ENCODE measurements at regions not wholly inside any gene's neighbourhood (a gene's known extent, or its start where the extent isn't known, plus 50 kb on each side); places are given as distances from the start of the nearest gene placed in this dataset.

- H2BK12ac ChIP-seq (ENCODE audit: low read depth, low read length): no peak overlapping the region; the same call in 1 of the 2 replicates
- H2AK5ac ChIP-seq (ENCODE audit: low read depth, low read length): no peak overlapping the region
- peak overlapping the region; percentile 53 for H3K18ac ChIP-seq (ENCODE audit: extremely low read depth, low read length)
- 82% methylated on average over 3 of the region's 3 CpGs; no CpG with 5 or more reads in 1 of the 2 experiments for WGBS, 2 experiments (ENCODE audit: extremely low coverage in 1 of 2, insufficient coverage in 1 of 2, insufficient read length in 1 of 2, insufficient replicate concordance in 2 of 2, low coverage in 1 of 2, low lambda C conversion rate in 2 of 2, missing lambda C conversion rate in 1 of 2)
- H4K5ac ChIP-seq (ENCODE audit: insufficient read length, low read depth, low read length): no peak overlapping the region
- no peak for TF ChIP-seq RAD21 (IDR thresholded peaks at IDR 0.05 in 1 of 2, conservative IDR thresholded peaks at IDR 0.05 in 1 of 2; ENCODE audit: low read depth in 2 of 2, low read length in 2 of 2)
- no peak for TF ChIP-seq RFX5 (IDR thresholded peaks at IDR 0.05; ENCODE audit: borderline replicate concordance, low read depth, low read length)
- TF ChIP-seq PHF8 (conservative IDR thresholded peaks at IDR 0.05; ENCODE audit: low read depth, low read length): no peak
- no peak for TF ChIP-seq POLR2A (IDR thresholded peaks at IDR 0.05; ENCODE audit: control extremely low read depth in 1 of 2, low read depth in 2 of 2, low read length in 2 of 2)
- no peak for TF ChIP-seq ZNF274 (IDR thresholded peaks at IDR 0.05; ENCODE audit: borderline replicate concordance, extremely low read depth, low read length)
- TF ChIP-seq MAFK (IDR thresholded peaks at IDR 0.05; ENCODE audit: low read depth, low read length): 0 out of 2 replicates have a peak, but pooled peaks have one; percentile 16
- TF ChIP-seq ASH2L (IDR thresholded peaks at IDR 0.05; ENCODE audit: low read length): no peak
- no peak overlapping the region for H3K4me2 ChIP-seq (ENCODE audit: insufficient read depth in 1 of 2, low read depth in 2 of 2, low read length in 2 of 2)
- H2AFZ ChIP-seq (ENCODE audit: low read length): no peak overlapping the region
- H2BK120ac ChIP-seq (replicated peaks; ENCODE audit: low read depth, low read length): no peak overlapping the region
- H3K36me3 ChIP-seq (ENCODE audit: control insufficient read depth in 2 of 4, insufficient read depth in 4 of 4, low read length in 3 of 4): no peaks in the 10 kb centered on the region
- no peak overlapping the region for H4K91ac ChIP-seq (replicated peaks; ENCODE audit: insufficient read length, low read length)
- DNase-seq (ENCODE audit: low read depth in 1 of 2, low spot score in 2 of 2) (peak in 1 of 2 experiments; percentile 17), FAIRE-seq (peak; percentile 71)
- 0 out of 2 replicates have a peak, but pooled peaks cover 2% of the 10 kb centered on the region for H3K79me1 ChIP-seq (ENCODE audit: low read depth, low read length)
- peaks cover 3 to 26% (median 22%) of the 10 kb centered on the region in 4 experiments; a peak in 6 of 7 replicates for H3K4me1 ChIP-seq (replicated peaks in 1 of 4; ENCODE audit: control insufficient read depth in 3 of 4, insufficient read depth in 4 of 4, low read length in 3 of 4)
- no peak overlapping the region for H3K4ac ChIP-seq (replicated peaks; ENCODE audit: insufficient read length, low read depth, low read length)
- no peak overlapping the region for H3K9ac ChIP-seq (replicated peaks in 1 of 4; ENCODE audit: extremely low read depth in 1 of 4, low read depth in 3 of 4, low read length in 3 of 4)
- no peak overlapping the region for H3K23ac ChIP-seq (ENCODE audit: insufficient read length)
- peak overlapping the region; percentile 48; the same call in 1 of the 2 replicates for H2BK15ac ChIP-seq (ENCODE audit: low read length)
- no peak overlapping the region for H3K4me3 ChIP-seq (ENCODE audit: extremely low read depth in 1 of 4, insufficient read depth in 2 of 4, low read depth in 3 of 4, low read length in 4 of 4)
- no peak overlapping the region for H4K8ac ChIP-seq (ENCODE audit: extremely low read depth, insufficient read depth, low read length)
- no peak overlapping the region for H3K27ac ChIP-seq (ENCODE audit: low read depth, low read length)
- H3K14ac ChIP-seq (ENCODE audit: insufficient read length): no peak overlapping the region
- H3K23me2 ChIP-seq (ENCODE audit: low read depth, low read length): no peaks in the 10 kb centered on the region
- H2BK5ac ChIP-seq (ENCODE audit: low read depth, low read length): peak overlapping the region; percentile 53; the same call in 1 of the 2 replicates
- H3K9me3 ChIP-seq (ENCODE audit: insufficient read depth in 2 of 2, low read depth in 1 of 2, low read length in 1 of 2): no peaks in the 10 kb centered on the region
- no peaks in the 10 kb centered on the region for H3K27me3 ChIP-seq (replicated peaks in 1 of 4; ENCODE audit: control insufficient read depth in 3 of 4, extremely low read depth in 1 of 4, insufficient read depth in 3 of 4, low read length in 3 of 4)
- H2BK20ac ChIP-seq (ENCODE audit: low read length): peak overlapping the region; percentile 66
- ChIA-PET POLR2A (ENCODE audit: partially characterized antibody) (interaction anchor here (1.4 kb wide), 2 partner anchors 10 to 14 kb away, joined by 3 to 5 read pairs; no protein-coding TSS in a partner anchor), CTCF (ENCODE audit: partially characterized antibody) (interaction anchor here (0.6 to 1.4 kb wide), 6 partner anchors 15 to 1250 kb away, joined by 3 to 4 read pairs (median 3); no protein-coding TSS in a partner anchor)
- H3K56ac ChIP-seq (replicated peaks; ENCODE audit: insufficient read length, low read depth, low read length): no peak overlapping the region
- no peaks in the 10 kb centered on the region for H4K20me1 ChIP-seq (replicated peaks in 1 of 2; ENCODE audit: control insufficient read depth in 1 of 2, insufficient read depth in 2 of 2, low read length in 2 of 2)
- no peaks in the 10 kb centered on the region for H3K79me2 ChIP-seq (ENCODE audit: control insufficient read depth in 1 of 2, insufficient read depth in 2 of 2, low read length in 2 of 2)
These were observed 222.6 kb downstream of the TM9SF2 start for GRCh38 chr13:99723878-99724277.

Measured in H1 (cell line).